HG03565 (cell line): ENCODE measurements at regions not wholly inside any gene's neighbourhood (a gene's known extent, or its start where the extent isn't known, plus 50 kb on each side); places are given as distances from the start of the nearest gene placed in this dataset.

Experiments used
- ATAC-seq: cut with Tn5 transposase; IDR thresholded peaks from one replicate; pipeline ENCODE4 v1.9.1; 2021; ENCODE audit warnings: mild to moderate bottlenecking, moderate library complexity; ENCODE audit not compliant: unreplicated experiment

DNA sequence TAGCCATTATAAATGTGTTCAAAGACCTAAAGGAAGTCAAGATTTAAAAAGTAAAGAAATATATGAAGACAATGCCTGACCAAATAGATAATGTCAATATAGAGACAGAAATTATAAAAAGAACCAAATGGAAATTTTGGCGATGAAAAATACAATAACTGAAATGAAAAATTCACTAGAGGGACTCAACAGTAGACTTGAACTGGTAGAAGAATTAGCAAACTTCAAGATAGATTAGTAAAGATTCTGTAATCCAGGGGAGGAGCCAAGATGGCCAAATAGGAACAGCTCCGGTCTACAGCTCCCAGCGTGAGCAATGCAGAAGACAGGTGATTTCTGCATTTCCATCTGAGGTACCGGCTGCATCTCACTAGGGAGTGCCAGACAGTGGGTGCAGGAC is 433.2 kb downstream of the HINT1 start:
- ATAC-seq = no peak

DNA sequence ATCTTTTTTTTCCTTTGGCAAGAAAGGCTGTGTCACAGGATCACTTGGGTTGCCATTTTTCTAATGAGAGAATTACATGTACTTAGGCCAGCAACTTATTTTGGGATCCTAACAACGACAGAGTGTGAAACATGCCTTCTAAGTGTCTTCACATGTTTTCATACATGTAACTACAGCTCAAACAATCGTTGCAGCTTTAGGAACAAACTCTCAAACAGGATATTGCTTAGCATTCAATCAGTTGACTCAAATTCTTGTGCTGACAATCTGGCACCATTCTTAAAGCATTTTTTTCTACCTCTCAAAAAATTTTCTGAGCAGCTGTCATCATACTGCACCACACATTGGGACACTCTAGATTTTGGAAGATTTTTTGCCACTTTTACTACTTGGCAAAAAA is 435.5 kb downstream of the HINT1 start:
- no peak for ATAC-seq

DNA sequence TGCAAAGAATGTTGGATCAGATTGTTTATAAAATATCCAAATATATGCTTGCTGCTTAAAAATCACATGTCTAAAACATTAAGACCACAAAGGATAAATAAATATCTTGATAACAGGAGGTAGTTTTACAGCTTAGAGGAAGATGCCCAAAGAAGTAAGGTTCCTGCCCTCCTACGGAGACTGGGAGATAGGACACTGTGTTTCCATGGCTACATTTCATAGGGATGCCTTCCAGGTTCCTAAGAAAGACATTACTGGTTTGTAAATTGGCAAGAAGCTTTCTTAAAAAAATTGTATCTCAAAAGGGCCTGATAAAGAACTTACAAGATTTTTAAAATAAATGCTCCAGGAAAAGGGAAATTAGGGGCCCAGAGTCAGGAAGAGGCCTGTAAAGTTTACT is 437.2 kb downstream of the HINT1 start:
- no peak for ATAC-seq

DNA sequence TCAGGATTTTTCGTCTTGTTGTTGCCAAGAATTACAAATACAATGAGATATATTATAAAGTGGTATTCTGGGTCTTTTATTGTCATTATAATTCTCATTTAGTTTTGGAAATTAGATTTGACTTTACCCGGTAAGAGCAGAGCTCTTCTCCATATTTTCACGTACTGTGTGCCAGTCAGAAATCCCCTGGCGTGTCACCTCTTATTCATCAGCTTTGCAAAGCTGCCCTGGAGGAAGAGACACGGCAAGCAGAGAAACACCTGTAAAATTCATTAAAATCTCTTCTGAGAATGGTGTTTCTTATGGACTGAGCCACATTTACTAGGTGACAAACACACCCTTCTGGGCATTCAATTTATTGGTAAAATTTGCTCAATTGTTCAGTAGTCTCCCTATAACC is 440.4 kb downstream of the HINT1 start:
- ATAC-seq = no peak

DNA sequence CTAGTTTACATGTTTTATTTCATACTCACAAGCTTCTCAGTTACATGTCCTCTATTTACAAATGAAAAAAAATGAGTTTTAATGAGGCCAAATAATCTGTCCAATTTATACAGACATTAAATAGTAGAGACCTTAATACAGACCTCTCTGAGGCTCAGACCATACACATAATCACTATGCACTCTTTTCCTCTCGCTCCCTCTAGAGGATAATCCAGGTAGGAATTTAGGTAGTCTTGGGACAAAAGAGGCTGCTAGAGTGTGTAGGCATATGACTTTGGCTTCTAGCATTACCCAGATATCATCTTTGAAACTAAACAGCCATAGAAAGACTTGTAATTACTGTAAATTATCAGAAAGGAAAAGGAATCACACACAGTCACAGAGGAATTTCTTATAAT is 444.7 kb downstream of the HINT1 start:
- ATAC-seq = peak; percentile 65

- no peak for ATAC-seq
These were observed 449.5 kb downstream of the HINT1 start for GRCh38 chr5:130715541-130715940.

GRCh38 chr5:130714200-130714599 is 450.9 kb downstream of the HINT1 start:
- no peak for ATAC-seq

- no peak for ATAC-seq
These were observed 452.7 kb downstream of the HINT1 start for GRCh38 chr5:130712324-130712723.

DNA sequence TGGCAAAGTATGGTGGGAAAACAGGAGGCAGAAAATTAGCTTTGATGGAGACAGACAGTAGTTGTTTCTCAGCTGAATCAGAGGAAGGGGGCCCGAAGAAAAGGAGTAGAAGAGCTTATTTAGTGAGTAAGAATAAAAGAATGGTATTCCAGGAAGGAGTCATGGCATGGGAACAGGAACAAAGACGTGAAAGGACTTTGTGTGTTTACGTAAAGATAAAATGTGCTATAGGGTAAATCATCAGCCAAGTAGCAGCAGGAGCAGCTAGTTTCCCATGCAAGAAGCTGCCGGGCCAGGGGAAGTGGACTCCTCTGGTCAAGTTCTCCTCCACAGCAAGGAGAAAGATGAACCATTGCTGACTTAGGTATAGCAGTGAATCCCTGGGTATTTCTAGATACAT is 454.5 kb downstream of the HINT1 start:
- ATAC-seq = no peak

- ATAC-seq = no peak
These were observed 456.3 kb downstream of the HINT1 start for GRCh38 chr5:130708754-130709153.

GRCh38 chr5:130706696-130707095 is 458.4 kb downstream of the HINT1 start:
- ATAC-seq = no peak

DNA sequence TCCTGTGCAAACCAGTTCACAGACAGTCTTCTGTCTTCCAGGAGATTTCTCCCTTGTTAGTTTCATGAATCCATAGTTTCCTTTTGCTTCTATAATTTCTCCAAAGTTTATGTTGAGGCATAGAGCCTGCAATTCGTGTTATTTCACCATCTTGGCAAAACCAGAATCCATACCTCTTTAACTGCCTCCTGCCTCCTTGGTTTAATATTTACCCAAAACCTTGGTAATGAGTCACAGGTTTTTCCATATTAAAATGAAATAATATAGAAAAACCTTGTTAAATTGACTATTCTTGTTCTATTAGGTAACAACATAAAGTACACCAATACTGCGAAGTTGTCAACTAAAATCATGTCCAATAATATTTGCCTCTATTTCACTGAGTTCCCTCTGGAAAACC is 459.7 kb downstream of the HINT1 start:
- ATAC-seq = no peak

DNA sequence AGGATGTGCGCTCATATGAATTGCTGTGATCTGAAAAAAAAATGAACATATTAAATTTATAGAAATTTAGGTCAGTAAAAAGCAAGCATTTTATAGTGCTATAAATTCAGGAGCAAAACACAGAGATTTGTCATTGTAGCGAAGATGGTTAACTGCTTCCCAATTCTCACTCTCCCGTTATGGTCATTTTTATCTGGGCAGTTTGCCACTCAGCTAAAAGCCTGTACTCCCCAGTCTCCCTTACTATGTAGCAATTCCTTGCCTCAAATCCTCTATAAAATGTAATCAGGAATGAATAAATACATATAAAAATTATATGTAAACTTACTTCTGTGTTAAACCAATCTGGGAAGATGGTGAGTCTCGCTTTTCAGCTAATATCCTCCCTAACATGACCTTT is 471.5 kb downstream of the HINT1 start:
- ATAC-seq = no peak

- no peak for ATAC-seq
These were observed 472.3 kb downstream of the HINT1 start for GRCh38 chr5:130692770-130693169.

DNA sequence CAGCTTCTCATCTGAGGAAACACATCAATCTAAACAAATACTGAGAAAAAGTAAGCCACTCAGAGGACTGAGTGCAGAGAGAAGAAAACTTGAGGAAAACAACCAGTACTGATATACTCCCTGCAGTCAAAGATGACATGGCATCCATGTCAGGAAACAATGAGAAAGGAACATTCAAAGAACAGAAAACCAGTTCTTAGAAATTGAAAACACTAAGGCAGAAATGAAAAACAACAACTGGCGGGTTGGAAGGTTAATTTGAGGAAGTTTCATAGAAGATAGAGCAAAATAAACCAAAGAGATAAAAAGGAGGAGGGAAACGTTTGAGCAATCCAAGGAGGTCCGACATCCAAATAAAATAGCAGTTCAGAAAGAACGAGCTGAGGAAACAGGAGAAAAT is 475.2 kb downstream of the HINT1 start:
- ATAC-seq = no peak

DNA sequence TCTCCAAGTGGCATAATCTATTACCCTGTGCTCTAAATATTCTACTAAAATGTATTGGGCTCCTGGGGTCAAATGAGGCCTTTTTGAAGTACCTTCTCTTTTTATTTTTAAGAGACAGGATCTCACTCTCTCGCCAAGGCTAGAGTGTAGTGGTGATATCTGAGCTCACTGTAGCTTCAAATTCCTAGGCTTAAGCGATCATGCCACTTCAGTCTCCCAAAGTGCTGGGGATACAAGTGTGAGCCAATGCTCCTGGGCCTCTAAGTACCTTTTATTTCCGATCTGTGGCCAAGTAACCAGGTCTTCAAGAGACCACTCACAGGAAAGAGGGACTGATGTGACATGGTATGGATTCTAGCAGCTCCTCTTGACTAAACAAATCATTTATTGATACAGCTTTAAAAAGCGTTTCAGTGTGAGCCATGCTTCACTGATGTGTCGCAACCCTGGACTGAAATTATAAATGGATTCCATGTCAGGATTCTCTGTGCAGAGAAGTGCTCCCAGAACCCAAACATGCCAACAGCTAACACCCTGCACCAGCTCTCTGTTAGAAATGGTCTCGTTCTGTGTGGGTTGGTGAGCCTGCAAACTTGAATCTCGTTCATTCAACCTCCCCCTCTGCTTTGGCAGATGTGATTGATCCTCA is 477.8 kb downstream of the HINT1 start:
- no peak for ATAC-seq

GRCh38 chr5:130678637-130679036 is 486.4 kb downstream of the HINT1 start:
- no peak for ATAC-seq

- ATAC-seq = no peak
These were observed 498.6 kb downstream of the HINT1 start for GRCh38 chr5:130666462-130666861.

GRCh38 chr5:130652176-130652575 is 512.9 kb downstream of the HINT1 start:
- ATAC-seq = no peak

- no peak for ATAC-seq
These were observed 513.6 kb downstream of the HINT1 start for GRCh38 chr5:130651440-130651839.

- ATAC-seq = no peak
These were observed 521.7 kb downstream of the HINT1 start for GRCh38 chr5:130643321-130643720.

- ATAC-seq = no peak
These were observed 522.6 kb downstream of the HINT1 start for GRCh38 chr5:130642461-130642860.

DNA sequence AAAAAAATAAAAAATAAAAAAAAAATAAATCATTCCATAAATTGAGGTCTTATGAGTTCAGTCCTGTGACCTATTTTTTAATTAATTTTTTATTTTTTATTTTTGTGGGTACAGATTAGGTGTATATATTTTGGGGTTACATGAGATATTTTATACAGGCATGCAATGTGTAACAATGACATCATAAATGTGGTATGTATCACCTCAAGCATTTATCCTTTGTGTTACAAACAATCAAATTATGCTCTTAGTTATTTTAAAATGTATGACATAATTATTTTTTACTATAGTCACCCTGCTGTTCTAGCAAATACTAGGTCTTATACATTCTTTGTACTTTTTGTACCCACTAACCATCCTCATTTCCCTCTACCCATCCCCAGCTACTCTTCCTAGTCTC is 537.9 kb downstream of the HINT1 start:
- no peak for ATAC-seq
